ENCODE measurements at regions not wholly inside any gene's neighbourhood (a gene's known extent, or its start where the extent isn't known, plus 50 kb on each side); places are given as distances from the start of the nearest gene placed in this dataset.

DNA sequence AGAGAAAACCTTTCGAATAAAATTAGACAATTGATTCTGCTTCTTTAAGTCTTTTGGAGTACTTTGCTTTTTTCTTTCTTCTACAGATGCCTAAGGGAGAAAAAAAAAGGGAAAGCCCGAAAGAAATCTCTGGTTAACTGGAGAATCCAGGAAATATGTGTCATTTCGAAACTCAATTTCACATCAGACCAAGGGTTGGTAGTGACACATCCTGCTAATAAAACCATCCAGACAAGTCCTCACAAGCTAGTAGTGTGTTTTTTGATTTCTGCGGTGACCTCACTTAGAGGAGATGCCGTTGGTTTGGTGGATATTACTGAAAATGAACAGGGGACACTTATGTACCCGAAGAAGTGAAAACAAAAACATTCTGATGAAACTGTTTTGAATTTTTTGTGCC, 726.5 kb upstream of the ADAMTS5 start:
- no peak for DNase-seq (ENCODE audit: low read depth)

DNA sequence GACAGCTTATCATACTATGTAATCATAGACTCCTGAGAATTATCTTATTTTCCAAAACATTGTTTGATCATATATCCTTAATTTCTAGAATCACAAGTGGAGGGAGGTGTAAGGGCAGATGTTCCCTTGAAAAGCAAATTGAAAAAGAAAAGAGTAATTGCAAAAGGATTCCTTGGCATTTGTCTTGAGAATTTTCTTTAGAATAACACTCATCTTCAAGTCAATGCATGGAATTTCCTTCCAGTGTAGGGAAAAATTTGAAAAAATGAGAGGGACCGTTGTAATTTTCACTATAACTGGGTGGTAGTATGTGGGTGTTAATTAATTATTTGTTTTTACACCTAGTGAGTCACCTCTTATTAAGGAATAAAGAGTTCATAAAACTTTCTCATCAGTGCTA, 724.6 kb upstream of the ADAMTS5 start:
- DNase-seq (ENCODE audit: low read depth): no peak

DNA sequence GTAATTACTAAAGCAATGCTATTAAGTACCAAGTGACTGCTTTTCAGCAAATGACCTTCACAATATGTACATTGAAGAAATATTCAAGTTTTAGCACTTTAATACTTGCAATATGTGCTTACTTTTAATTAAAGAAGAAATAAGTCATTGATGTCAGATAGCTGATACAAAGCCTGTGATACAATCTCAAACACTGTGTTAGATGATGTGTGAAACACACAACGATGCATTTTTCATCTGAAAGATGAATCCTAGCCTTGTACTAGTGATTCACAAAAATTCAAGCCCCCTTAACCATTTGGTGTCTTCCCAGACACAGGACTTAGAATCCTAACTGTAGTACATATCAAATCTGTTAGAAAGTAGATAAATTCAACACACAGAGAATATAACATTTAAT, 724.1 kb upstream of the ADAMTS5 start:
- no peak for DNase-seq (ENCODE audit: low read depth)

DNA sequence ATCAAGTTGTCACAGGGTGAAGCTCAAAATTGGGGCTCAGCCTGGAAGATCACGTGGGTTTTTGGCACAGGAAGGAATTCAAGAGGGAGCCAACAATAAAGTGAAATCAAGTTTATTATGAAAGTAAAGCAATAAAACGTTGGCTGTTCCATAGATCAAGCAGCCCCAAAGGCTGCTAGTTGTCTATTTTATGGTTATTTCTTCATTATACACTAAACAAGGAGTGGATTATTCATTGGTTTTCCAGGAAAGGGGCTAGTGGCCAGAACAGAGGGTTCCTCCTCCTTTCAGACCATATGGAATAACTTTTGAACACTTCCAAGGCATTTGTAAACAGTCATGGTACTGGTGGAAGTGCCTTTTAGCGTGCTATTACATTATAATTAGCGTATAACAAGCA, 723.5 kb upstream of the ADAMTS5 start:
- DNase-seq (ENCODE audit: low read depth): no peak

DNA sequence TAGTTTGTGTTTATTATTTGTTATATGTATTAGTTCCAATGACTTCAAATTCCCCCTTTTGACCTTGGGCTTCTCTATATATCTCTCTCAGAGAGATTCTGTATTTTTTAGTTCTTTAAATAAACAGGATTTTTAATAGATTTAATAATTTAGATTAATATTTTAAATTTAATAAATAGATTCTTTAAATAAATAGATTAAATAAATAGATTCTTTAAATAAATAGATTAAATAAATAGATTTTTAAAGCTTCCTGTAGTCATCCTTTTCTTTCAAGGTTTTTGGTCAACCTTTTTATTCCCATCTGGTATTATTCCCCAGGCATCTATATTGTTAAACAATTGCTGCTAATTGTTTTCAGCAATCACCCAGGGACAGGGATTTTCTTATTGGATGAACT, 721.9 kb upstream of the ADAMTS5 start:
- DNase-seq (ENCODE audit: low read depth): no peak

DNA sequence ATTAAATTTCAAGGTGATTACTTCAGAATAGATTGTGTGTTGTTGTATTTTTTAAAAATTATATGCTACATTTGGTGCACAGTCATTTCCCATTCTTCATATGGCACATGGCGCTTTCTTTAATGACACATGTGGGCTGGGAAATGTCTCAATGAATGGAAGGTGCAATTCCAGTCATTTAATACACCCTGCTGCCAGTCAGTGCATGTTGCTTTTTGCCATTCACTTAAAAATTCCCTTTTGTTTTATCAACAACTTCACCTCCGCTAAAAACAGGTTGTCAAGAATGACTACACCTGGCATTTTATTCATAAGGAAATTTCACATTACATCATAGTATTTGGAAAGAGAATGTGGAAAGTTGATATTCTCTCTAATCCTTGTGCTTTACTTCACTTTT, 716.4 kb upstream of the ADAMTS5 start:
- DNase-seq (ENCODE audit: low read depth): no peak

DNA sequence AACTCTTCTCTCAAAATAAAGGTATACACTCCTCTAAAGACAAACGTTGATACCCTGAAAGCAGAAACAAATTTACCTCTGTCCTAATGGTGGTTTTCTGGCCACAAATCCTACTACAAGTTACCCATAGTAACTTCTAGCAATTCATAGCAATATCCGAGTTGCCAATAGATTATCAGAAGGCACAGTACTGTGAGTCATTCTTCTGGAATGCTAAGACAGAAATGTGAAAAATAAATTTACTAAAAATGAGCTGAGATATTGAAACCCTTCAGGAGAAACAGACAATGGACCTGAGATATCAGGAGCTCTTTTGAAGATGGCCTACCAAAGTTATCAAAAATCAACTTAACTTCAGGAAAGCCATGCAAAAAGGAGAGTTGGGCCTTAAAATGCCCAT, 715.0 kb upstream of the ADAMTS5 start:
- no peak for DNase-seq (ENCODE audit: low read depth)

DNA sequence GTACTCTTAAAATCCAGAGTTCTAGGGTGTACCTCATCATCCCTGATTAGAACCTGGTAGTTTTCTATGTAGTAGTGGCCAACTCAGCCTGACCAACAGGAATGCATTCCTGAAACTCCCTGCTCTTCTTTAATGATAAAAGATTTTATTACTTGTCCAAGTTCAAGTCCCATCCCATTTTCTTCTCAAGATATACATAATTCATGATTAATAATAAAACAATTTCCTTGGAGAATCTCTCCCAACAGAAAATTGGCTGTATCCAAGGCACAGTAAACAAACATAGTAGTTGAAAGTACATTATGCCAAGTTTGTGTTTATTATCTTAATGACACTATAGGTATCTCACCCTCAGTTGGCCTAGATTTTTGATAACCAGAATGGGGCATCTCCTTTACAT, 714.1 kb upstream of the ADAMTS5 start:
- no peak for DNase-seq (ENCODE audit: low read depth)

DNA sequence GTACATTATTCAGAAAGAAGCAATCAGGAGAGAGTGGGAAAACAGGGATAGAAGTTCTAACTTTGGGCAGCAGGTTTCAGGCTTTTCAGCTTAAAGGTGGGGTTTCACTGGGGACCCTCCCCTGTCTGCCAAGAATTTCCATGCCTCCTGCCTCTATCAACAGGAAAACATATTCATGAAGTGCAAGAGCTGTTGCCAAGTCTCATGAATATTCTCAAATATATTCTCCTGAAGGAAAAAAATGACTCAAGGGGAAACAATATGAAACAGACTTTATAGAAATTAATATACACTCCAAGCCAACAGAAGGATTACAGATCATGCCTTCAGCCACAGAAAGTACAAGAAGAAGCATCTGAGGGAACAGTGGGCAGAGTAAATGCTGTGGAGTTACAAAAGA, 713.3 kb upstream of the ADAMTS5 start:
- no peak for DNase-seq (ENCODE audit: low read depth)

DNA sequence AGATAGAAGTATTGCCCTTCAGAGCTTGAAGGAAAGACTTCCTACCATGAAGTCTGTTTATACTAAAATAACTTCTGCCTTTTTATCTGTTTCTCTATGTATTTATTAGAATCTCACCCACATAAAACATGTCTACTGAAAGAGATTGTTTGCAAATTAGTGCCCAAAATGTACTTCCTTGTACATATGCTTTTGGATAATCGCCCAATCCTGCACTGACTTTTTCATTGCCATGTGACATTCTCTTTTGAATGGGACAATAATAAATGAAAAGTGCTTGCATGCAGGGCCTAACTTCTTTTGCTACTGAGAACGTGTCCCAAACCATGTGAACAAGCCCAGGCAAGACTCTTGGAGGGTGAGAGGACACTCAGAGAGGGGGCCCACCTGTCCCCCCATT, 711.6 kb upstream of the ADAMTS5 start:
- DNase-seq (ENCODE audit: low read depth): no peak

DNA sequence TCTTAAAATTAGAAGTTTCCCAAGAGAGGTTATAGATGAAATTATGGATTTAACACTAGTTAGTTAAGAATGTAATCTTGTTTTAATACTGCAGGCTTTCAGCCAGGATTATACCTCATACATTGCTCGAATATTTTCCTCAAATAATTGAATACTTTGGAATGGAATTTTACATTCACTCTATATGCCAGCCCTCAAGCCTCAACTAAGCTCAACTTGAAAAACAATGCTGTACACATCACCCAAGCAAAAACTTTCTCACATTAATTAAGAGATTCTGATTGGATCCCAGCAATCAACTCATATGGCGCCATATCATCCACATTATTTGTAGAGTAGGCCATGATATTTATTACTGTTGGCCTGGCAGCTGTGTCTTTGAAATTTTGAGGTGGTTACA, 710.7 kb upstream of the ADAMTS5 start:
- no peak for DNase-seq (ENCODE audit: low read depth)

DNA sequence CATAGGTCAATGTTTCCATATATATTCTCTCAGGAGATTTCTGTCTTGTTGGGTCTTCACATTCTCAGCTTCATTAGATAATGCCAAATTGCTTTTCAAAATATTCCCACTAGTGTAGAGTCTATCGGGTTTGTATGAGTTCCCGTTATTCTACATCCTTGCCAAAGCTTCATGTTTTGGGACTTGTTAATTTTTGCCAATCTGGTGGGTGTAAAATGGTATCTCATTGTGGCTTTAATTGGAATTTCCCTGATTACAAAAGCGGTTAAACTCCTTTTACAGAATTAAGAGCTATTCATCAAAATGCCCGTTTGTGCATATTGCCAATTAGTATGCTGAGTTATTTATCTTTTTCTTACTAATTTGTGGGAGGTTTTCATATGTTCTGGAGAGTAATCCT, 708.4 kb upstream of the ADAMTS5 start:
- DNase-seq (ENCODE audit: low read depth): no peak

DNA sequence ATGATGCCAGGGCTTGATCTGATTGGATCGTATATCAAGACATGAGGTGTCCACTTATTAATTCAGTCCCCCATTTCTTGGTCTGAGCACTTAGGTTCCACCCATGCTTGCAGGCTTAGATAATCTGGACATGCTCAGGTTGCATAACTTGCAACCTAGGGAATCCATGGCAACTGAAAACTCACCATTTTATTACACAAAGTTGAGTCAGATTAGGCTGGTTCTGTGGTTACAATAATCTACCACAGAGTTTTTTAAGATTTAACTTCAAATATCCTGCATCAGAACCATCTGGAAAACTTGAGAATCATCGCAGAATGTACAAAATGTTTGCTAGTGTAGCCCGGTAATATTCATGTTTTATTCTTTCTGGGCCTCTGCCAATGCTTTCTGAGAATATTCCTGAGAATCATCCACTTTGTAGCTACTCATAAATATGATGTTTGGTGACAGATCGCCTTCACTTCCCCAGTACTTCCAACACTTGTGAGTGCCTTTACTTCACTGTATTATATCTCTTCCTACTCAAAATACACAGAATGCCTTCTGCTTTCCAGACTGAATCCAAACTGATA, 707.2 kb upstream of the ADAMTS5 start:
- DNase-seq (ENCODE audit: low read depth): no peak

DNA sequence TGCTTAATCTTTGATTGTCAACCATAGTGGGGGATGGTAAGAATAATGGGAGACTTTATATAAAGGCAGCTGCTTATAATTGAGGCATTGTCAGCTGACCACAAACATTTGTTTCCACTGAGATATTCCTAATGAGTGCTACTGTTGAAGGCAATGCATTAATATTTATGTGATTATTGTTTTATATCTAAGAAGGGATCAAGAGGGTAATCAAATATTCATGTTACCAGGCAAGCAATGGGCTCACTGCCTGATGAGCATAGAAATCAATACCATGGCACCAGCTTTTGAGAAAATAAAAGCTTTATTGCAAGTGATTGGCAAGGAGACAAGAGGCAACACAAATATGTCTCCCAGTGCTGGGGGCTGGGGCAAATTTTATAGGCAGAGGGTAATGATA, 706.7 kb upstream of the ADAMTS5 start:
- no peak for DNase-seq (ENCODE audit: low read depth)

DNA sequence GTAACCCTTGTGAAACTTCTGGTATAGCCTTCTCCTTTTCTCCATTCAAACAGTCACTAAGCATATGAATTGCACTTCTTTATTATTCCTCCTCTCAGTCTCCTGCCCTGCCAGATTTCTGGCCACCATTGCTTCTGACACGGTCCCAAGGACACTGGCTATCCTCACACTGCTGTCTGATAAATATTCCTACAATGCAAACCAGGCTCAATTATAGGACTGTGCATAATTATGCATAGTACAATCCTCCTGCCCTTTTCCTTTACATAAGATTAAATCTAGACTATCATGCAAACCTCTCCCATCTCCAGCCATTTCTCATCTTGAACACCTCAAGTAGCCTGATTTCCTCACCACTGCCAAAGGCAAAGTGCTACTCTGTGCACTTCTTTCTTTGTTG, 704.3 kb upstream of the ADAMTS5 start:
- DNase-seq (ENCODE audit: low read depth): no peak

DNA sequence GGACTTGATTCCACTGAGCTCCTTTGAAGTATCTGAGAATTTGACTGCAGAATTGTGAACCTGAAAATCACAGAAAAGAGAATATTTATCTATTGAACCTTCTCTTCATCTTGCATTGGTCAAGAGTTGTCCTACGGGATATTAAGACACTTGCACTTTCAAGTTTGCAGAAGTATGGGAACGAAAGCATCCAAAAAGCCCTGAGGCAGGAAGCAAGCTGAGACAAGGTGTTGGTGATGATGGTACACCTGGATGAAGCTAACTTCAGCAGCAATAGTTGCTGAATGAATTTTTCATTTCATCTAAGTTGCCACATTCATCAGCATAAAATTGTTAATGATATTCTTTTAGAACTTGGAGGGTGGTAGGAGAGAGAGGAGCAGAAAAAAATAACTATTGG, 686.6 kb upstream of the ADAMTS5 start:
- DNase-seq (ENCODE audit: low read depth): no peak

DNA sequence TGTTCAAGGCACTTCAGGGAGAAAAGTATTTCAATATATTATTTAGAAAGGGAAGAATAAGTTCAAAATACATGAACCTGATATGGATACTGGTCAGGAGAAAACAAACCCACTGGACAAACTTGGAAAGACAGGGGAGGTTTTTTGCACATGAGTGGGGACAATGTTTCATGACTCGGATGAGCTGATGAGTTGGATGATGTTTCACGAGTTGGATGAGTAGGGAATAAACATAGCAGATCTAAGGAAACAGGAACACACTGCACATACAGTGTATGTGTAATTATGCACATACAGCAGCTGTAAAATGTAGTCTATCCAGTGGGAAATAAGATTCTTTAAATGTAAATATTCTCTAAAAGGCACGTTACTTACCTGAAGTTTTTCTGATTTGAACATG, 682.9 kb upstream of the ADAMTS5 start:
- DNase-seq (ENCODE audit: low read depth): no peak

DNA sequence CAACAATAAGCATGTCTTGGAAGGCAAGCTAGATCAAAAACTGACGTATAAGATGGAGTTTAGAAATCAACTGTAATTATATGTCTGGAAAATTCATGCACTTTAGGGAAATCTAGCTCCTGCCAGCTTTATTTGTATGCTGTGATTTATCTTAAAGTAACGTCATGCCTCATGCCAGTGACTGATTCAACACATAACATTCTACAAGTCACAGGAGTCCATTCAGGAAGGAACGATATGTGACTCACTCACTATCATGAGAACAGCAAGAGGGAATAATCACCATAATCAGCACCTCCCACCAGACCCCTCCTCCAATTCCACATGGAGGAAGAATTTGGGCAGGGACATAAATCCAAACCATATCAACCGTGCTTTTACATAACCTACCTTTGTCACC, 682.4 kb upstream of the ADAMTS5 start:
- DNase-seq (ENCODE audit: low read depth): no peak

DNA sequence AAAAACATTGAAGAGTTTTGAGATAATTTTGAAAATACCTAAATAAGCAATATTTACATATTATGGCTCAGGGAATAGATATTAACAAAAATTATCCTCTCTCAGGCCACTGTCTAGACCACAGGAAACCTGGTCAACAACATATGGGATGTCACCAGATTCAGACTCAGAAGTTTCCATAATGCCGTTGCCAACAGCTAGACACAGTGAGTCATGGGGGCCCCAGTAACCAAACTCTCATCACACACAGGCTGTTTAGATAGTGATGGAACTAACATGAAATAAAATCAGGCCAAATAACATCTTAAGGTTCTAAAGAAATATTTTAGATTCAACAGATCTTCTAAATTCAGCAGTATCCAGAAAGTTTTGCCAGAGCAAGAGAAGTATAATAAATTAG, 681.7 kb upstream of the ADAMTS5 start:
- no peak for DNase-seq (ENCODE audit: low read depth)

DNA sequence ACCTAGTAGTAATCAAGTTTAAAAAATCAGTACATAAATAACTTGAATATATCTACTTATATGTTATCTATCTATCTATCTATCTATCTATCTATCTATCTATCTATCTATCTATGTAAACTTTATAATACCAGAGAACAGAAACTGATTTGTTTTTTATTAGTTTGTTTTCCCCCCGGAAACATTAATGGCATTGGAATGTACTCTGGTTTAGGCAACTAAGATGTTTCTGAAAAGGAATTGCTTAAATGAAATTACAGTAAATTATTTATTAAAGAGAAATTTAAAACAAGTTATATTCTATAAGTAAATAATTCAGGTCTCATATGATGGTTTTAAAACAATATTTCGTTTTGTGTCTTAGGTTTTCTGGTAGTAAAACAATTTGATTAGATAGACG, 681.0 kb upstream of the ADAMTS5 start:
- DNase-seq (ENCODE audit: low read depth): no peak

DNA sequence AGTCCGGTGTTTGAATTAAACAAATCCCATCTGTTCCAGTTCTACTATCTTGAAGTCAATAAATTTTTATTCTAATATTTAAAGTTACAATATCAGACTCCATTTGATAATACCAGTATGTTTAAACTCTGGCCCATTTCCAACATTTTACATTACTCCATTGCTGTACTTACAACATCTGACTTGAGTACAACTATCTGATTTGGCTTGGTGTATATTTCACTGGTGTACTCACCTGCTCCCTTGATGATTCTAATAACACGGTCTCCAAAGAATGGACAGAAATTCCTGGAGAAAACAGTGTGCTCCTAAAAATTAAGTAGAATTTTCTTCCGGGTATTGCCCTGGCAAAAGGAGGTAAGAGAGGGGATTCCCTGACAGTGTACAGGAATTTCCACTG, 680.5 kb upstream of the ADAMTS5 start:
- DNase-seq (ENCODE audit: low read depth): no peak

DNA sequence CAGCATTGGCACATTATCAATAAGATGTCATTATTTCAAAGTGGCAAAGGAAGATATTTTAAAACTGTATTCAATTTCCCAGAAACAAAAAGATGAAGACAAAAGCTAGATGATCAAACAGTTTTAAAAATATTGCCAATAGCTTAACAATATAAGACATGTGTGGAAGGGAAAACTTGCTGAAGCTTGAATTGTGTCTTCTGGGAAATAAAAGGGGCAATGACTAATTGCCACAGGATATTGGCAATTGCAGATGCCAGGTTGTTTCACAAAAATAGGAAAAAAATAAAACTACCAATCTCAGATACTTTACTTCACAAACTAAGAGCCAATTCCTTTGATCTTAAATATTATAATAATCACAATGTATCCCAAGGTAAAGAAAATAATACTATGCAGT, 679.8 kb upstream of the ADAMTS5 start:
- DNase-seq (ENCODE audit: low read depth): no peak

DNA sequence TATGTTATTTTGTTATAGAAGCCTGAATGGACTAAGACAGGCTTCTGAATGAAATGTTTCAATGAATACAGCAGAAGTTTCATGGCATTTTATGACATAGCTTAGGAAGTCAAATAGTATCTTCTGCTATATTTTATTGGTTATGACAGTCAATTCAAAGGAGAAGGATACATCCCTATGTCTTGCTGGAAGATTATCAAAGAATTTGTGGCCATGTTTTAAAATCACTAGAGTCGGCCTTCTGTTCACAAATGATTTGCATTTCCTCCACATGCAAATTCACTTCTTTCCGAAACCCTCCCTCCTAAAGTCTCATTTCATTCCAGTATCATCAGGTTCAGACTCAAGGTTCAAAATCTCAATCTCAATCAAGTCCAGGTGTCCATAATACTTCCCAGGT, 679.2 kb upstream of the ADAMTS5 start:
- no peak for DNase-seq (ENCODE audit: low read depth)

DNA sequence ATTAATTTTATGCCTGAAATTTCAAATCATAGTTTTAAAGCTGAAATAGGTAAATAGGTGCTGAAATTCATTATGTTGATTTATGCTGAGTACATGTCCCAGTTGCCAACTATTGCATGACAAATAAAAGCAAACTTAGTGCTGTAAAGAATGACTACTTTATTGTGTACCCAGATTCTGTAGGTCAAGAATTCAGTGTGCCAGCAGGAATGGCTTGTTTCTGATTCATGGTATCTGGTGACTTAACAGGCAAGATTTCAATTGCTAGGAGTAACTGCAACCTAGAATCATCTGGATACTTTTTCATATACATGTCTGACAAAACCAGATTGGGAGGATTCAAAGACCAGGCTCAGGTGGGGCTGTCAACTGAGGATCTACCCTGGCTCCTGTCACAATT, 678.4 kb upstream of the ADAMTS5 start:
- DNase-seq (ENCODE audit: low read depth): no peak

DNA sequence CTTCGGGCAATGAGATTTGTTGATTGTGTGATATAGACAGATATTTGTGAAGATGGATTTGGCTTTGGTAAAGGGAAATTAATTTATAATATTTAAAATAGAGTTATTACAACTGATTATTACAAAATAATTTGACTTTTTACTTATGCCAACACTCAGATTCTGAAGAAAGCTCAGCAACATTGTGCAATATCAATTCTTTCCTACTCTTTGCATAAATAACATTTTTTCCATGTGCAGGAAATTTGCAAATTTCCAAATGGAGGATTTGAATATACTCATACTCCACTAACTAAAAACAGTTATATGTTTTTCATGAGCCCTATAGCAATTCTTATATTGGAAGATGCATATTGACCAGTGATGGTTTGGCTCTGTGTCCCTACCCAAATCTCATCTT, 676.4 kb upstream of the ADAMTS5 start:
- DNase-seq (ENCODE audit: low read depth): no peak

Measured in activated T-helper 1 cell treated with Interleukin-2 at 50 U/mL for 16 hours (primary cell).